SK-N-SH (cell line): ENCODE measurements at regions not wholly inside any gene's neighbourhood (a gene's known extent, or its start where the extent isn't known, plus 50 kb on each side); places are given as distances from the start of the nearest gene placed in this dataset.
A peak's percentile ranks its signal among the peaks of the same experiment; 100 is the strongest.

Source experiments
- CTCF ChIA-PET: fragments of 300-600, 350-600 bp; formaldehyde crosslinking; extraction: SDS; loops from one replicate; lab custom pipeline; 2021; lab: Yijun Ruan, JAX
- POLR2A ChIA-PET: fragments of 350-600 bp; sonication (Branson Sonifier 250); formaldehyde crosslinking; extraction: SDS; loops from one replicate; lab custom pipeline; 2020; ENCODE audit warnings: antibody characterized with exemption, inconsistent platforms; lab: Yijun Ruan, JAX
- DNase-seq: peaks from one replicate; pipeline ENCODE4 v3.0.0; 2012
- H2AFZ ChIP-seq: fragments of 200-600 bp; sonication (generic); 2 replicates; pipeline ENCODE4 v1.8.1; 2016; ENCODE audit warnings: antibody characterized with exemption, mild to moderate bottlenecking, low read depth
- H3F3A ChIP-seq: fragments of 200-600 bp; sonication (generic); replicated peaks from 2 replicates; pipeline ENCODE3; 2016; ENCODE audit warnings: antibody characterized with exemption, mild to moderate bottlenecking; ENCODE audit not compliant: insufficient read depth
- H3K27ac ChIP-seq, 2 experiments: fragments of 200-500 bp in 1 of 2; fragments of 200-600 bp in 1 of 2; sonication (Bioruptor generic) in 1 of 2; sonication (generic), shearing (Covaris generic) in 1 of 2; 2 replicates each; pipeline versions ENCODE4 v1.5.1 to v1.6.1; 2014 to 2016; ENCODE audit warnings: low read depth in 2 of 2, inconsistent platforms in 1 of 2, low read length in 1 of 2, mild to moderate bottlenecking in 1 of 2, mixed read lengths in 1 of 2
- H3K27me3 ChIP-seq: fragments of 200-600 bp; sonication (generic), shearing (Covaris generic); 2 replicates; pipeline ENCODE4 v1.6.1; 2016; ENCODE audit warnings: mixed run types; ENCODE audit not compliant: insufficient read depth
- H3K36me3 ChIP-seq, 2 experiments: fragments of 200-500 bp in 1 of 2; fragments of 200-600 bp in 1 of 2; sonication (Bioruptor generic) in 1 of 2; sonication (generic) in 1 of 2; replicated peaks in 1 of 2; 2 replicates each; pipeline versions ENCODE3 to v1.5.1; 2014 to 2016; ENCODE audit warnings: low read length in 1 of 2, mild to moderate bottlenecking in 1 of 2; ENCODE audit not compliant: insufficient read depth in 2 of 2, control insufficient read depth in 1 of 2
- H3K4me1 ChIP-seq, 2 experiments: fragments of 200-500 bp in 1 of 2; fragments of 200-600 bp in 1 of 2; sonication (Bioruptor generic) in 1 of 2; sonication (generic), shearing (Covaris generic) in 1 of 2; 2 replicates each; pipeline versions ENCODE4 v1.5.1 to v1.6.1; 2014 to 2016; ENCODE audit warnings: low read depth in 1 of 2, low read length in 1 of 2, mixed run types in 1 of 2; ENCODE audit not compliant: insufficient read depth in 2 of 2, control insufficient read depth in 1 of 2
- H3K4me2 ChIP-seq: fragments of 200-600 bp; sonication (generic), shearing (Covaris generic); 2 replicates; pipeline ENCODE4 v1.6.1; 2017; ENCODE audit warnings: mixed run types
- H3K4me3 ChIP-seq, 2 experiments: fragments of 200-500 bp in 1 of 2; fragments of 200-600 bp in 1 of 2; sonication (Bioruptor generic) in 1 of 2; sonication (generic), shearing (Covaris generic) in 1 of 2; 2 replicates each; pipeline versions ENCODE4 v1.5.1 to v1.8.1; 2014 to 2016; ENCODE audit warnings: low read depth in 2 of 2, inconsistent platforms in 1 of 2, low read length in 1 of 2, mild to moderate bottlenecking in 1 of 2, mixed read lengths in 1 of 2, moderate library complexity in 1 of 2
- H3K79me2 ChIP-seq: fragments of 200-600 bp; sonication (generic); 2 replicates; pipeline ENCODE4 v1.8.1; 2017; ENCODE audit warnings: mild to moderate bottlenecking; ENCODE audit not compliant: insufficient read depth
- H3K9ac ChIP-seq: fragments of 200-600 bp; sonication (generic); 2 replicates; pipeline ENCODE4 v1.6.1; 2017; ENCODE audit warnings: mixed run types
- H3K9me2 ChIP-seq: fragments of 200-600 bp; sonication (generic); 2 replicates; pipeline ENCODE4 v1.6.1; 2017; ENCODE audit warnings: mixed run types
- H3K9me3 ChIP-seq: fragments of 200-600 bp; sonication (generic); 2 replicates; pipeline ENCODE4 v1.6.1; 2017; ENCODE audit warnings: mixed run types, mild to moderate bottlenecking, moderate library complexity
- H4K20me1 ChIP-seq: fragments of 200-600 bp; sonication (generic); 2 replicates; pipeline ENCODE4 v1.6.1; 2017; ENCODE audit warnings: mild to moderate bottlenecking, mixed run types; ENCODE audit not compliant: insufficient read depth
- ELF1 ChIP-seq: IDR thresholded peaks from 2 replicates; pipeline ENCODE4 v1.4.0; 2012
- EP300 ChIP-seq, 2 experiments: IDR thresholded peaks; 2 replicates each; pipeline versions ENCODE4 v1.4.0 to v1.6.1; 2012; ENCODE audit warnings: borderline replicate concordance in 1 of 2, low read depth in 1 of 2, low read length in 1 of 2
- FOSL2 ChIP-seq: IDR thresholded peaks from 2 replicates; pipeline ENCODE4 v1.4.0; 2012; ENCODE audit warnings: low read depth, mild to moderate bottlenecking, moderate library complexity, borderline replicate concordance
- GATA2 ChIP-seq: sonication (generic); formaldehyde crosslinking; IDR thresholded peaks from 2 replicates; pipeline ENCODE4 v1.5.0; 2020; ENCODE audit warnings: mild to moderate bottlenecking, missing genetic modification reagents
- REST ChIP-seq: IDR thresholded peaks from 2 replicates; pipeline ENCODE4 v1.6.1; 2012; ENCODE audit warnings: mild to moderate bottlenecking, low read depth, low read length, moderate library complexity
- RFX5 ChIP-seq: IDR thresholded peaks from 2 replicates; pipeline ENCODE4 v1.6.1; 2012; ENCODE audit warnings: mild to moderate bottlenecking, improper control_type of control experiment, low read length
- RXRA ChIP-seq: IDR thresholded peaks from 2 replicates; pipeline ENCODE4 v1.4.0; 2012; ENCODE audit warnings: low read depth, mild to moderate bottlenecking, borderline replicate concordance
- SIN3A ChIP-seq: IDR thresholded peaks from 2 replicates; pipeline ENCODE4 v1.6.1; 2012; ENCODE audit warnings: low read depth, mild to moderate bottlenecking, low read length, moderate library complexity, borderline replicate concordance
- TCF12 ChIP-seq: IDR thresholded peaks from 2 replicates; pipeline ENCODE4 v1.4.0; 2012
- TEAD4 ChIP-seq: IDR thresholded peaks from 2 replicates; pipeline ENCODE4 v1.4.0; 2012; ENCODE audit warnings: mild to moderate bottlenecking, borderline replicate concordance; ENCODE audit not compliant: insufficient read depth
- WGBS: methylation state at CpG from one replicate; pipeline ENCODE4 v1.1.6; 2017; ENCODE audit warnings: low lambda C conversion rate; 5-methylcytosine and 5-hydroxymethylcytosine counted together
- TF ChIP-seq, protein P1 (sequence below): IDR thresholded peaks from 2 replicates; pipeline ENCODE4 v1.4.0; 2012; ENCODE audit warnings: low read depth
- TF ChIP-seq, protein P2 (sequence below): IDR thresholded peaks from 2 replicates; pipeline ENCODE4 v1.4.0; 2012; ENCODE audit warnings: low read depth, borderline replicate concordance
- TF ChIP-seq, protein P3 (sequence below): fragments of 200-600 bp; sonication (generic); IDR thresholded peaks from 2 replicates; pipeline ENCODE4 v1.6.1; 2017; ENCODE audit warnings: antibody characterized with exemption, mild to moderate bottlenecking, moderate library complexity

- ChIA-PET CTCF (no interaction called here), POLR2A (no interaction called here)
- Histone ChIP-seq H3K9me2 (no peaks in the 10 kb centered on the region), H3K9ac (no peak overlapping the region), H3K79me2 (no peaks in the 10 kb centered on the region), H3K4me3 (no peak overlapping the region), H3K36me3 (no peaks in the 10 kb centered on the region), H3K27me3 (no peaks in the 10 kb centered on the region), H3K9me3 (no peaks in the 10 kb centered on the region), H3F3A (no peaks in the 10 kb centered on the region), H3K4me1 (no peaks in the 10 kb centered on the region; a peak in 1 of 4 replicates), H4K20me1 (no peaks in the 10 kb centered on the region), H2AFZ (no peak overlapping the region), H3K27ac (peak overlapping the region in 1 of 2 experiments; percentile 22; a peak in 1 of 4 replicates), H3K4me2 (no peak overlapping the region)
- DNase-seq, result no peak
- no peak for TF ChIP-seq TEAD4
- no peak for TF ChIP-seq ELF1
- TF ChIP-seq, protein P1, sequence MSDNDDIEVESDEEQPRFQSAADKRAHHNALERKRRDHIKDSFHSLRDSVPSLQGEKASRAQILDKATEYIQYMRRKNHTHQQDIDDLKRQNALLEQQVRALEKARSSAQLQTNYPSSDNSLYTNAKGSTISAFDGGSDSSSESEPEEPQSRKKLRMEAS, result no peak
- TF ChIP-seq, protein P2, sequence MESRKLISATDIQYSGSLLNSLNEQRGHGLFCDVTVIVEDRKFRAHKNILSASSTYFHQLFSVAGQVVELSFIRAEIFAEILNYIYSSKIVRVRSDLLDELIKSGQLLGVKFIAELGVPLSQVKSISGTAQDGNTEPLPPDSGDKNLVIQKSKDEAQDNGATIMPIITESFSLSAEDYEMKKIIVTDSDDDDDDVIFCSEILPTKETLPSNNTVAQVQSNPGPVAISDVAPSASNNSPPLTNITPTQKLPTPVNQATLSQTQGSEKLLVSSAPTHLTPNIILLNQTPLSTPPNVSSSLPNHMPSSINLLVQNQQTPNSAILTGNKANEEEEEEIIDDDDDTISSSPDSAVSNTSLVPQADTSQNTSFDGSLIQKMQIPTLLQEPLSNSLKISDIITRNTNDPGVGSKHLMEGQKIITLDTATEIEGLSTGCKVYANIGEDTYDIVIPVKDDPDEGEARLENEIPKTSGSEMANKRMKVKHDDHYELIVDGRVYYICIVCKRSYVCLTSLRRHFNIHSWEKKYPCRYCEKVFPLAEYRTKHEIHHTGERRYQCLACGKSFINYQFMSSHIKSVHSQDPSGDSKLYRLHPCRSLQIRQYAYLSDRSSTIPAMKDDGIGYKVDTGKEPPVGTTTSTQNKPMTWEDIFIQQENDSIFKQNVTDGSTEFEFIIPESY, result no peak
- peak in 1 of 2 experiments; percentile 24; a peak in 1 of 4 replicates for TF ChIP-seq EP300 (IDR thresholded peaks at IDR 0.05; ENCODE audit: borderline replicate concordance in 1 of 2, low read depth in 1 of 2, low read length in 1 of 2)
- peak; percentile 17; the same call in 1 of the 2 replicates for TF ChIP-seq FOSL2
- TF ChIP-seq SIN3A, result no peak
- no peak for TF ChIP-seq GATA2 (CRISPR knock-in tag)
- TF ChIP-seq TCF12, result peak; percentile 8; the same call in 1 of the 2 replicates
- TF ChIP-seq REST, result no peak
- TF ChIP-seq RXRA, result no peak
- TF ChIP-seq, protein P3, sequence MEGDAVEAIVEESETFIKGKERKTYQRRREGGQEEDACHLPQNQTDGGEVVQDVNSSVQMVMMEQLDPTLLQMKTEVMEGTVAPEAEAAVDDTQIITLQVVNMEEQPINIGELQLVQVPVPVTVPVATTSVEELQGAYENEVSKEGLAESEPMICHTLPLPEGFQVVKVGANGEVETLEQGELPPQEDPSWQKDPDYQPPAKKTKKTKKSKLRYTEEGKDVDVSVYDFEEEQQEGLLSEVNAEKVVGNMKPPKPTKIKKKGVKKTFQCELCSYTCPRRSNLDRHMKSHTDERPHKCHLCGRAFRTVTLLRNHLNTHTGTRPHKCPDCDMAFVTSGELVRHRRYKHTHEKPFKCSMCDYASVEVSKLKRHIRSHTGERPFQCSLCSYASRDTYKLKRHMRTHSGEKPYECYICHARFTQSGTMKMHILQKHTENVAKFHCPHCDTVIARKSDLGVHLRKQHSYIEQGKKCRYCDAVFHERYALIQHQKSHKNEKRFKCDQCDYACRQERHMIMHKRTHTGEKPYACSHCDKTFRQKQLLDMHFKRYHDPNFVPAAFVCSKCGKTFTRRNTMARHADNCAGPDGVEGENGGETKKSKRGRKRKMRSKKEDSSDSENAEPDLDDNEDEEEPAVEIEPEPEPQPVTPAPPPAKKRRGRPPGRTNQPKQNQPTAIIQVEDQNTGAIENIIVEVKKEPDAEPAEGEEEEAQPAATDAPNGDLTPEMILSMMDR, result no peak
- TF ChIP-seq RFX5, result no peak
- 4% methylated on average over 2 of the region's 2 CpGs for WGBS
Observed at GRCh38 chr1:194447636-194448035, 1261.2 kb upstream of the B3GALT2 start.
